ENCODE measurements at regions not wholly inside any gene's neighbourhood (a gene's known extent, or its start where the extent isn't known, plus 50 kb on each side); places are given as distances from the start of the nearest gene placed in this dataset.

DNA sequence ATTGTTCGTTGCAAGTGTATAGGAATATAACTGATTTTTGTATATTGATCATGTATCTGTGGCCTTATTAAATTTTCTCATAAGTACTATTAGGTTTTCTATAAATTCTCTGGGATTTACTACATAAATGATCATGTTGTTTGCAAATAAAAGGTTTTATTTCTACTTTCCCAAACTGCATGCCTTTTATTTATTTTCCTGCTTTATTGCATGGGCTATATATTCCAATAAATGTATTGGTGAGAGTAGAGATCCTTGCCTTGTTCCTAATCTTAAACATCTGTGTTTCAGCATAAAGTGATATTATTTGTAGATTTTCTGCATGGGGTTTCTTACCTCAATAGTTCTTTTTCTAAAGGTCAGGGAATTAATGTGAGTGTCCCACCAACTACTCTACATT is 107.0 kb upstream of the CD55 start:
- Histone ChIP-seq H3K27ac (no peak overlapping the region), H3K36me3 (ENCODE audit: low read depth, missing control alignments) (no peaks in the 10 kb centered on the region), H3K4me1 (peaks cover 7% of the 10 kb centered on the region), H3K27me3 (no peaks in the 10 kb centered on the region), H3K9me3 (no peaks in the 10 kb centered on the region), H3K4me3 (no peak overlapping the region)
- TF ChIP-seq, protein P1, sequence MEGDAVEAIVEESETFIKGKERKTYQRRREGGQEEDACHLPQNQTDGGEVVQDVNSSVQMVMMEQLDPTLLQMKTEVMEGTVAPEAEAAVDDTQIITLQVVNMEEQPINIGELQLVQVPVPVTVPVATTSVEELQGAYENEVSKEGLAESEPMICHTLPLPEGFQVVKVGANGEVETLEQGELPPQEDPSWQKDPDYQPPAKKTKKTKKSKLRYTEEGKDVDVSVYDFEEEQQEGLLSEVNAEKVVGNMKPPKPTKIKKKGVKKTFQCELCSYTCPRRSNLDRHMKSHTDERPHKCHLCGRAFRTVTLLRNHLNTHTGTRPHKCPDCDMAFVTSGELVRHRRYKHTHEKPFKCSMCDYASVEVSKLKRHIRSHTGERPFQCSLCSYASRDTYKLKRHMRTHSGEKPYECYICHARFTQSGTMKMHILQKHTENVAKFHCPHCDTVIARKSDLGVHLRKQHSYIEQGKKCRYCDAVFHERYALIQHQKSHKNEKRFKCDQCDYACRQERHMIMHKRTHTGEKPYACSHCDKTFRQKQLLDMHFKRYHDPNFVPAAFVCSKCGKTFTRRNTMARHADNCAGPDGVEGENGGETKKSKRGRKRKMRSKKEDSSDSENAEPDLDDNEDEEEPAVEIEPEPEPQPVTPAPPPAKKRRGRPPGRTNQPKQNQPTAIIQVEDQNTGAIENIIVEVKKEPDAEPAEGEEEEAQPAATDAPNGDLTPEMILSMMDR (IDR thresholded peaks at IDR 0.05): no peak
- TF ChIP-seq POLR2A (IDR thresholded peaks at IDR 0.05): no peak
- WGBS, 2 donors: 92 to 96% methylated on average over 1 of the region's 1 CpG
- no peak for DNase-seq
- intact Hi-C loops (cut with DNase I; ENCODE audit: low total_unique reads): no loop called here

DNA sequence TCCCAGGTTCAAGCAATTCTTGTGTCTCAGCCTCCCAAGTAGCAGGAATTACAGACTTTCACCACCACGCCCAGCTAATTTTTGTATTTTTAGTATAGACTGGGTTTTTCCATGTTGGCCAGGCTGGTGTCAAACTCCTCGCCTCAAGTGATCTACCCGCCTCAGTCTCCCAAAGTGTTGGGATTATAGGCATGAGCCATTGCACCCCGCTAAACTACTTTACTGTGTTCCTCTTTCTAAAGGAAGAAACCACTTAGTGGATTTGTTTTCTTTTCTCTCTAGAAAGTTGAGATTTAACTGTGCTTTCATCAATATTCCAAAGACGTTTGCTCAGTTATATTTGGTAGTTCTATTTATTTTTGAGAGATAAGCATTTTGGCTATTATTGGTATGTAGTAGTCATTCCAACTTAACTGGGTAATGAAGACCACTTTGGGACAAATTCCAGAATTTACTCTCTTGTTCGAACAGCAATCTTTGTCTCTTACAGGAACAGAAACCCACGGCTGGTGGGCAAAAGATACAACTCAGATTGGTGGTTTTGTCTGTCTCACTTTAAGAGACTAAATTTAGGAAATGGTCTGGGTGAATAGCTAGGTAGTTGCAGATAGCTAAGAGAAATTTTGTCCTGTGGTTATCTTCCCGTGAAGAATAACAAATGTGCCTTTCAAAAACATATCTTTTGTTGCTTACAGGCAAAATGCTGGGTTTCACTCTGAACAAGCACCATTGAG is 103.5 kb upstream of the CD55 start:
- Histone ChIP-seq H3K27ac (no peak overlapping the region), H3K36me3 (ENCODE audit: low read depth, missing control alignments) (no peaks in the 10 kb centered on the region), H3K4me1 (peaks cover 7% of the 10 kb centered on the region), H3K9me3 (no peaks in the 10 kb centered on the region), H3K27me3 (no peaks in the 10 kb centered on the region), H3K4me3 (no peak overlapping the region)
- TF ChIP-seq, protein P1 (IDR thresholded peaks at IDR 0.05): no peak
- TF ChIP-seq POLR2A (IDR thresholded peaks at IDR 0.05): no peak
- DNase-seq: no peak
- intact Hi-C loops (cut with DNase I; ENCODE audit: low total_unique reads): no loop called here
- 56 to 57% methylated on average over 8 of the region's 8 CpGs for WGBS, 2 donors

DNA sequence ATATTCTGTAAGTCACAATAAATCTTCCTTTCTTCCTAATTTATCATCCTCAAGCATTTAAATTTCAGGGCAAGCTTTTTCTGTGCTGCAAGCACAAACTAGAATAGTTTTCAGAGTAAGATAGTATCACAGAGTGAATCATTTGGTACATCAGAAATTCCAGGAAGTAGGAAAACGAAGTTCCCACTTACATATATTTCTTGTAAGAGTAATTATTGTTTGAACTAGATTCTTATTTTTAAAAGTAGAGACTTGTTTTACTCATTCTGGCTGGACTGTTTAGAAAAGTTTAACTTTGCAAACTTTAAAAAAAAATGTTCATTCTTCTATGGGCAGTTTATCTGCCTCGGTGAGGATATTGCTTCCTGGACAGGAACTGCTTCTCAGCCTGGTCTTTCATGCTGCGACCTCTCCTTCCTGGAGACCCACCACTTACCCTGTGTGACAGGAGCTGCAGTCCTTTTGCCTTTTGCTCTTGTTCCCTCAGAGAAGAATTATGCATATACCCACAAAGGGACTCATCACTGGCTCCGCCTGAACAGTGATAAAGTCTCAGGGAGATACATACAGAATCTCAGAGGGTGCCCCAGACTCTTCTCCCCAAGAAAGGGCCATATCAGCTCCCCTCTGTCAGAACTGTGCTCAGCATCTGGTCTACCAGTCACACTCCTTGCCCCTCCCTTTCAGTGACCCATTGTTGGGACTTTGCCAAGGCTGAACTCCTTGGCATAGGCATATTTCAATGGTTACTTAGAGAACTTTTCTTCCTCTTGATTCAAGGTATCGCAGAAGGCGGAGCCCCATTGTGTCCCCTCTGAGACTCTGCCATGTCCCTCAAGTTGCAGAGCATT is 102.7 kb upstream of the CD55 start:
- Histone ChIP-seq H3K4me1 (peaks cover 7% of the 10 kb centered on the region), H3K27me3 (no peaks in the 10 kb centered on the region), H3K27ac (no peak overlapping the region), H3K9me3 (no peaks in the 10 kb centered on the region), H3K36me3 (ENCODE audit: low read depth, missing control alignments) (no peaks in the 10 kb centered on the region), H3K4me3 (no peak overlapping the region)
- 44 to 53% methylated on average over 6 of the region's 6 CpGs for whole genome bisulfite sequencing, 2 donors
- TF ChIP-seq, protein P1 (IDR thresholded peaks at IDR 0.05): no peak
- TF ChIP-seq POLR2A (IDR thresholded peaks at IDR 0.05): no peak
- DNase-seq: no peak
- intact Hi-C loops (cut with DNase I; ENCODE audit: low total_unique reads): no loop called here

DNA sequence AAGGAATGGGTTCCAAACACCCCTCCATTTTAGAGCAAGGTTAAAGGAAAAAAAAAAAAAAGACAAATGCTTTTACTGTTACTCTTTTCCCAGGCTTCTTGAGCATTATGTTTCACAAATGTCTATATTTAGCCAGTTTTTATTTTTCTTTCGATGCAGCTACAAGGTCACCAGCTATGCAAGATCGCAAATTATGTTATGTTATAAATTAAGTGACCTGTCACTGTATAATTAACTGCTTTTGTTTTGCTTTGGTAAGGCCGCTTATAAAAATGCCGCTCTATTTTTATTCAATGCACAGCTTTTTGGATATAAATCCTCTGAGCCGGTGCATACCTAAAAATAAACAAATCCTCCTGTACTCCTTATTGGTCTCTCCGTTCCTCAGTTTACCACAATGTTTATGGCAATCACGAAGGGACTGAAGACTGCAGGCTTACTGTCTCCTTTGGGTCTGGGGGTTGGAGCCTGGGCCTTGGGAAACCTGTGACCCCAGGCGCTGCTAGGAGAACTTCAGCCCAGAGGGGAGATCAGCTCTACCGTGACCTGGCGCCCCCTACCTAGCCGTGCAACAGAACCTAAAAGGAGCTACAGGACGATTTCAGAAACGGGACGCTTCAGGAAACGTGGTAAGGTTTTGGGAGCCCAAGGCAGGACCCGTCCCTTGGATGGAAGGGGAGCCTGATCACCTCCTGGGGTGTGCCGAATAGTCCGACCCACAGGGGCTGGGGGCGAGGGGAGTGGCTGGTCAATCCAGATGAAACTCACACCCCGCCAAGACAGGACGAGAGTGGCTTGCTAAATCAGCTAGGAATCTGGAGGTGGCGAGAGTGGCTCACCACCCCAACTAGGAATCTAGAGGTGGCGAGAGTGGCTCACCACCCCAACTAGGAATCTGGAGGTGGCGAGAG is 101.2 kb upstream of the CD55 start:
- TF ChIP-seq, protein P1 (IDR thresholded peaks at IDR 0.05): no peak
- TF ChIP-seq POLR2A (IDR thresholded peaks at IDR 0.05): no peak
- Histone ChIP-seq H3K9me3 (no peaks in the 10 kb centered on the region), H3K4me1 (peaks cover 7% of the 10 kb centered on the region), H3K27ac (no peak overlapping the region), H3K4me3 (no peak overlapping the region), H3K36me3 (ENCODE audit: low read depth, missing control alignments) (no peaks in the 10 kb centered on the region), H3K27me3 (no peaks in the 10 kb centered on the region)
- WGBS, 2 donors: 51 to 65% methylated on average over 22 to 24 of the region's 24 CpGs
- intact Hi-C loops (cut with DNase I; ENCODE audit: low total_unique reads): no loop called here
- no peak for DNase-seq
